ENCODE measurements at regions not wholly inside any gene's neighbourhood (a gene's known extent, or its start where the extent isn't known, plus 50 kb on each side); places are given as distances from the start of the nearest gene placed in this dataset.

DNA sequence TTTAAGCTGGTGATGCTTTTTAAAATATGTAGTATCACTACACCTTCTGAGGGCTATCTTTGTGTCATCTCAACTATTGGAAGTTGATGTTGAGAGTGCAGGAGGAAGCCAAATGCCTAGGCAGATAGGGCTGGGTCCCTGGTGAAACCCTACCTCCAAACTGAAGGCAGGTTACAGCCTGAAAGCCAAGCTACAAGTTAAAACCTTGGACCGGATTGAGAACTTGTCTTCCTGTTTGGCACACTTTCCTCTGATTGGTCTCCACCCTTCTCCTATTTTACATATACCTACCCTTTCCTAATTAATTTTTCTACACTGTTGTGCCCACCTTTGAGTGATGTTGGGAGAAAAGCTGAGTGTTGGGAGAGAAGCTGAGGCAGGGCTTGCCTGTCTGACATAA lies 287.8 kb upstream of the CNTN5 start:
- TF ChIP-seq, protein P1, sequence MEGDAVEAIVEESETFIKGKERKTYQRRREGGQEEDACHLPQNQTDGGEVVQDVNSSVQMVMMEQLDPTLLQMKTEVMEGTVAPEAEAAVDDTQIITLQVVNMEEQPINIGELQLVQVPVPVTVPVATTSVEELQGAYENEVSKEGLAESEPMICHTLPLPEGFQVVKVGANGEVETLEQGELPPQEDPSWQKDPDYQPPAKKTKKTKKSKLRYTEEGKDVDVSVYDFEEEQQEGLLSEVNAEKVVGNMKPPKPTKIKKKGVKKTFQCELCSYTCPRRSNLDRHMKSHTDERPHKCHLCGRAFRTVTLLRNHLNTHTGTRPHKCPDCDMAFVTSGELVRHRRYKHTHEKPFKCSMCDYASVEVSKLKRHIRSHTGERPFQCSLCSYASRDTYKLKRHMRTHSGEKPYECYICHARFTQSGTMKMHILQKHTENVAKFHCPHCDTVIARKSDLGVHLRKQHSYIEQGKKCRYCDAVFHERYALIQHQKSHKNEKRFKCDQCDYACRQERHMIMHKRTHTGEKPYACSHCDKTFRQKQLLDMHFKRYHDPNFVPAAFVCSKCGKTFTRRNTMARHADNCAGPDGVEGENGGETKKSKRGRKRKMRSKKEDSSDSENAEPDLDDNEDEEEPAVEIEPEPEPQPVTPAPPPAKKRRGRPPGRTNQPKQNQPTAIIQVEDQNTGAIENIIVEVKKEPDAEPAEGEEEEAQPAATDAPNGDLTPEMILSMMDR (IDR thresholded peaks at IDR 0.05; ENCODE audit: low read depth, low read length, poor library complexity, severe bottlenecking): no peak
- TF ChIP-seq EZH2phosphoT487 (IDR thresholded peaks at IDR 0.05; ENCODE audit: borderline replicate concordance, low read length): no peak
